GM18505 (cell line): ENCODE measurements at regions not wholly inside any gene's neighbourhood (a gene's known extent, or its start where the extent isn't known, plus 50 kb on each side); places are given as distances from the start of the nearest gene placed in this dataset.

Experiments used
- ATAC-seq: cut with Tn5 transposase; IDR thresholded peaks from one replicate; pipeline ENCODE4 v1.9.1; 2021; ENCODE audit not compliant: unreplicated experiment
- POLR2A ChIP-seq: IDR thresholded peaks from 4 replicates; pipeline ENCODE4 v1.6.1; 2011; ENCODE audit warnings: borderline replicate concordance; ENCODE audit not compliant: insufficient read depth, insufficient read length; ENCODE audit errors: extremely low read depth

- no peak for TF ChIP-seq POLR2A
- ATAC-seq = peak; percentile 71
These were observed 168.7 kb upstream of the SKOR2 start for GRCh38 chr18:47420130-47420529.

GRCh38 chr18:47418746-47419145, 167.3 kb upstream of the SKOR2 start:
- TF ChIP-seq POLR2A = no peak
- ATAC-seq = no peak

GRCh38 chr18:47417807-47418206, 166.3 kb upstream of the SKOR2 start:
- no peak for ATAC-seq
- TF ChIP-seq POLR2A = no peak

GRCh38 chr18:47415881-47416280, 164.4 kb upstream of the SKOR2 start:
- TF ChIP-seq POLR2A = no peak
- ATAC-seq = no peak

GRCh38 chr18:47413327-47413726, 161.9 kb upstream of the SKOR2 start:
- TF ChIP-seq POLR2A = no peak
- ATAC-seq = no peak

- ATAC-seq = no peak
- no peak for TF ChIP-seq POLR2A
These were observed 161.5 kb upstream of the SKOR2 start for GRCh38 chr18:47412924-47413323.

GRCh38 chr18:47411159-47411558, 159.7 kb upstream of the SKOR2 start:
- TF ChIP-seq POLR2A = no peak
- no peak for ATAC-seq

GRCh38 chr18:47410139-47410538, 158.7 kb upstream of the SKOR2 start:
- no peak for TF ChIP-seq POLR2A
- ATAC-seq = no peak

- TF ChIP-seq POLR2A = no peak
These were observed 158.1 kb upstream of the SKOR2 start for GRCh38 chr18:47409519-47409918.

GRCh38 chr18:47407736-47408135, 156.3 kb upstream of the SKOR2 start:
- TF ChIP-seq POLR2A = no peak
- no peak for ATAC-seq

More at GRCh38 chr18:47409519-47409918, 158.1 kb upstream of the SKOR2 start:
- ATAC-seq = no peak

- no peak for TF ChIP-seq POLR2A
These were observed 153.4 kb upstream of the SKOR2 start for GRCh38 chr18:47404845-47405244.

GRCh38 chr18:47403949-47404348, 152.5 kb upstream of the SKOR2 start:
- no peak for ATAC-seq
- no peak for TF ChIP-seq POLR2A

More at GRCh38 chr18:47404845-47405244, 153.4 kb upstream of the SKOR2 start:
- no peak for ATAC-seq

- no peak for ATAC-seq
- no peak for TF ChIP-seq POLR2A
These were observed 151.9 kb upstream of the SKOR2 start for GRCh38 chr18:47403317-47403716.

- ATAC-seq = no peak
- no peak for TF ChIP-seq POLR2A
These were observed 148.0 kb upstream of the SKOR2 start for GRCh38 chr18:47399475-47399874.

- ATAC-seq = no peak
- TF ChIP-seq POLR2A = no peak
These were observed 146.3 kb upstream of the SKOR2 start for GRCh38 chr18:47397671-47398319.
